Inferior parietal cortex (tissue), 1 donor: ENCODE measurements at regions not wholly inside any gene's neighbourhood (a gene's known extent, or its start where the extent isn't known, plus 50 kb on each side); places are given as distances from the start of the nearest gene placed in this dataset.

ENCODE experiments used
- DNase-seq: peaks from one replicate; pipeline ENCODE4 v3.0.0-alpha.2; 2016; ENCODE audit errors: extremely low spot score

DNA sequence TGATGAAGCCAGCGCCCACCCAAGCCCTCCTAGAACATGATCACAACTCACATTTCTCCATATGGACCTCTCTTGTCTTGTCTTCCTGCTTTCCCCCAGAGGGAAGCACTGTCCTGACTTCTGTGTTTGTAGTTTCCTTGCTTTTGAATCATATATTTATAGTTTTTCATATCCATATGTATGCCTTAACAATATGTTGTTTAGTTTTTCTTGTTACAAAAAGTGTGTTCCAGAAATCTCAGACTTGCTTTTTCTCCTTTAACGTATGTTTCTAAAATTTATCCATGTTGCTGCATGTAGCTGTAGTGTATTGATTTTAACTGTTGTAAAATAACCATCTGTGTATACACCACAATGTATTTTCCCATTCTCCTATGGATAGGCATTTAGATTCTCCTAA is 182.0 kb upstream of the SMIM23 start:
- DNase-seq = no peak

DNA sequence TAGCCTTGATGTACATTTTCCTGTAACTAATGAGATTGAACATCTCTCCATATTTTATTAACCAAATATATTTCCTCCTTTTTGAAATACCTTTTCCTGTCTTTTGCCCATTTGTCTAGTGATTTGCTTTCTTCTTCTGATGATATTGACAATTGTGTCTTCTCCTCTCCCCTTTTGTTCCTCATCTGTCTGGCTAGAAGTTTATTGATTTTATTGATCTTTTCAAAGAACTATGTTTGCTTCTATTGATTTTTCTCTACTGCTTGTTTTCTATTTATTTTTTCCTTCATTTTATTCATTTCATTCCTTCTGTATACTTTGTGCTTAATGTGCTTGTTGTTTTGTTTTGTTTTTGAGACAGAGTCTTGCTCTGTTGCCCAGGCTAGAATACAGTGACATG is 181.4 kb upstream of the SMIM23 start:
- DNase-seq = no peak

DNA sequence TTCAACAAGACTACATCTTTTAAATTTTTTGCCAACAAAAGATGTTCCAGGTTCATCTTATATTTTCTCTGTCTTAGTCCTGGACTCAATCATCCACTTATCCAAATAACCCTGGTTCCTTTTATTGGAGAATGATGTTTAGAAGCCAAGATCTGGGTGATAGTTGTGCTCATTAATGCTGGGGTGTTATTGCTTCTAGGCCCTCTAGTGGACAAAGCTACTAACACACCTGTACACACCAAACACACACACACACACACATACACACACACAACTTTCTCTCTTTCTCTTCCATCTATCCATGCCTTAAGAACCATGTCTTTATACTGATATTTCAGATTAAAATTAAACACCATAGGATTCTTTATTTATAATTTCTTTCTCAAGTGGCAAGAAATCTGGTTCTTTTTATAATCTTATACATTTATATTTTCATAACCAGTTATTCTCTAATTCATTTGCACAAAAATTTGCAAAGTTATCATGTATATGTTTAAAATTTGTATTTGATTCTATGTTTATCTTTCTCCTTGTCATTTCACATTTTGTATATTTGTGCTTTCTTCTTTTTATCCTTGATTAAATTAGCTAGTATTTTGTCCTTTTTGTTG is 179.1 kb upstream of the SMIM23 start:
- no peak for DNase-seq

DNA sequence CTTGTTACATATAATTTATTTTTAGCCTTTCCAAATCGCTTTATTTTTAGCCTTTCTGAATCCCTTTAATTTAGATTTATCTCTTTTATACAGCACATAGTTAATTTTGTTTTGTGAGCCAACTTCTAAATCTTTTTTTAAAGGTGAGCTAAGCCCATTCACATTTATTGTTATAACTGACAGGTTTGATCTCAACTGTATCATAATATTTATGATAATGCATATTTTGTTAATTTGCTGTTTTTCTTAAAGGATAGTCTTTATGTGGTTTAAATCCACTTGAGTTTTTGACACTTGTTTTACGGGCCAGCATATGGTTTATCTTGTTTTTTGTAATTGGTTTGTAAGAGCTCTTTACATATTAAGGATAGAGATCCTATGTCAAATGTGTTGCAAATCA is 177.8 kb upstream of the SMIM23 start:
- DNase-seq = no peak

DNA sequence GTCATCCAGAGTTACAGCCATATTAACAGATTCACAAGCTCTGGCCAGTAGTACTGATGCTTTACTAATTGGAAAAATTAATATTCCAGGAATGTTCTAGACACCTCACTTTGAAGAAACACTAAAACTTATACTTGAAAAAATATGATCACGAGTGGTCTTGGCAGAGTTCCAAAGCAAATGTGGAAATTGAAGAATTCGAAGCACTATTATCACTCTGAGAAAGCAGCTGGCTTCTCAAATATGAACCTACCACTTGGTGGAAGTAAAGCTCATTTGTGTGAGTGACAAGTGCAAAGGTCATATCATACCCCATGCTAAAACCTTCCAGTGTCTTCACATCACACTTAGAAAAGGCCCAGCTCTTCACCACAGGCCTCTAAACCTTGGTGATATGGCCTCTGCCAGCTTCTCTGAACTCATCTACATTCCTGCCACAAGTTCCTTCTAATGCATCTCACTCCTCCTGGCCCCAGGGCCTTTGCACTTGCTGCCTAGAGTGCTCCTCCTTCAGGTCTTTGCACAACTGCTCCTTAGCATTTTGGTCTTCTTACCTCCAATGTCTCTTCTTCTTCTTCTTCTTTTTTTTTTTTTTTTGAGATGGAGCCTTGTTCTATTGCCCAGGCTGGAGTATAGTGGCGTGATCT is 175.7 kb upstream of the SMIM23 start:
- no peak for DNase-seq

DNA sequence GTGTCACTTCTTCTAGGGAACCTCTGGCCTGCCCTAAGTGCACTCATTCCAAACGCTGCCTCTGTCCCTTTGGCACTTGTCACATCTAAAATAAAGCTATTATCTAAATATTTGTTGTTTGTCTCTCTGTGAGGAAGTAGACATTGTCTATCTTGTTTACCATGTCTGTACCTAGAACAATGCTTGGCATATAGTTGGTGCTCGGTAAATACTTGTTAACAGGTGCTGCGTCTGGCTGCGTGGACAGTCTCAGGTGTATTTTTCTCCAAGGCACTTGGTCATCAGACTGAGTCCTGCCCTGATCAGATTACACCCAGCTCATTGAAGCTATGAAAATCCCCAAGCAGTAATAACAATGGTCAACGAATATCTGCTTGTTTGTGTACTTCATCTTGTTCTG is 174.9 kb upstream of the SMIM23 start:
- no peak for DNase-seq

DNA sequence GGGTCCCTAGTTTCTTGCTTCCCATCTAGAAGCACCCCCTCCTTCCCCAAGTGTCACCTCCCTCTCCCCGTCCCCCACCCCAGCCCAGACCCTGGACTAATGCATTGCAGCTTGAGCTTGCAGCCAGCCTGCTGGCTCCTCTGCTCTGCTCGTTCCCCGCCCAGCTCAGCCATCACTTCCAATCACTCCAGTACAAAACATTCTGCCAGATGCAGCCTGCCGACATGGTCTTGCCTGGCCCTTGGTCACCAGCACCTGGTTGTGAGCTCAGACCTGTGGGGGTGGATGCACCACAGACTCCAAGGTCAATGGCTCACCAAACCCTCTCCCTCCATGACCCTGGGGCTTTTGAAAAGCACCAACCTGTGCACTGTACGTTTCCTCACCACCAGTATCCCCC is 172.9 kb upstream of the SMIM23 start:
- DNase-seq = no peak

DNA sequence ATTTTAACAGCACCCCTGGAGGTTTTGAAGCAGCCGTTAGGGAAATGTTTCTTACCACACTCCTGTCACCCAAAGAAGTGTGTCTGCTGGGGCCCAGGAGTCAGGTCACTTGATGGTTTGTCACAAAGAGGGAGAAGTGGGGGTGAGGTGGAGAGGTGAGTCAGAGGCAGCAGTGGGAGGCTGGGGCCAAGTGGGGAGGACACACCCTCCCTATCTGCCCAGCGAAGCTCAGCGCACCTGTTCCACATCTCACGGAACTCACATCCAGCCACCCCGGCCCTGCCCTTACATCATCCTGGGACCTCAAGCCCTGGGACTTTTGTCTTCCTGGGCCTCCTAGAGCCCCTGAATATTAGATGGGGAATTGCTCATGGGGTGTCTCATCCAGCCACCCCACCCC is 171.1 kb upstream of the SMIM23 start:
- no peak for DNase-seq

DNA sequence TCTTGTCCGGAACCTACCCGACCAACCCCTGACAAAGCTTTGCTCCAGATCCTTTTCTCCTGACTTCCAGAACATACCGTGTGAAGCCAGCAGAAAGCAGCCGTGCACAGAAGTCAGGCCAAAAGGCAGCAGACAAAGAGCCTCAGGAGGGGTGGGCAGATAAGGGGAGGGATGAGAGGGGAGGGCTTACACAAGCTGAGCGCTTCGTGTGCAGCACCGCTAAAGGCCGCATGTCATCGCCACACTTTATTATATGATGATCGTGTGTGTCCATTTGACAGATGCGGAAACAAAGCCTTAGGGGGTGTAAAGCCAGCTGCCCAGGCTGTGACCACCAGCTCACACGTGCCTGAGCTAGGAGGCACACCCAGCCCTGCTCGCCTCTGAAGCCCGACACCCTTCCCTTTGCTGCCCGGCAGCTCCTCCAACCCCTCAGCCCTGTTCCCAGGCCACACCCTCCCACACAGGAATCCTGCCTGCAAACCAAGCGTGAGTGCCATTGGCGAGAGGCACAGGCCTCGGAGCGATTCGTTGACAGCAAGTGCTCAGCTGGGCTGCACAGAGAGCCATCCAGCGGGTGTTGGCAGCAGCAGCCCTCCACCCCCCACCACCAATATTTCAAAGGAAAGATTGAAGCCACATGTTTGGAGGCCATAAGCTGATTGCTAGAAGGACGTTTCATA is 170.5 kb upstream of the SMIM23 start:
- no peak for DNase-seq

DNA sequence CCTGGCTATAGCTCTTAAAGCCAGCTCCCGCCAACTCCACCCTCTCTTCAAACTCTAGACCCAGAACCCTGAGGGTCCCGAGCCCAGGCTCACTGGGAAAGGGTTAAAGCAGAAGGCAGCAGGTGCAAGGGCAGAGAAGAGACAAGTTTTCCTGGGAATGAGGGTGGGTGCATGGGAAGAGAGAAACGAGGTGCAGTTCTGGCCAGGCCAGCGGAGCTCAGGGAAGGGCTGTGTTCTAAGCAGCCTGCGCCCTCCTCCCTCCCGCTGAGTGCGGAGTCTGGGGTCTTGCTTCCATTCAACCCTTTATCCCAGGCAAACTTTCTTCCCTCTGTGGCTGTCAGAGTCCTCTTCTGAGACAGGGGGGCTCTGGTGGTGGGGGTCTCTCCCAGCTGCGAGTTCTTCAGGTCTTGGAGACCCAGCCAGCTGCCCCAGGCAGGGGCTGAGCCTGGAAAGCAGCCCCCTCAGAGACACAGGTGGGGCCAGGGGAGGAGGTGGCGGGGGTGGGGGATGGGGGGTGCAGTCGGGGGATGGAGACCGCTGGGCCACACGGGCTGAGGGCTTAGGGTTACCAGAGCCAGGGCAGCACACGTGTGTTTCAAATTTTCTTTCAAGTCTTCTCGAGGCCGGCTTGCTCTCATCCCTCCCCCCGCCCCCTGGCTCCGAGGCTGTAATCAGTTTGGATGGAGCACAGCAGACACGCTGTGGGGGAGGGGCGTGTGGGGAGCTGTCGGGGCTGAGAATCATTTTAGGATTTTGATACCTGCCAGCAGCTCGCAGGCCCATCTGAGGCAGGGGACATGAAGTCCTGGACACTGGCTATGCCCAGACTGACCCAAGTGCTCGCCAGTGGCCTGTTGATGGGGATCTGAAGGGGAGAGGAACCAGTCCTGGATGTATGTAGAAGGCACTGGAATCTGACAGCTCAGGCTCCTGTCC is 169.6 kb upstream of the SMIM23 start:
- no peak for DNase-seq

DNA sequence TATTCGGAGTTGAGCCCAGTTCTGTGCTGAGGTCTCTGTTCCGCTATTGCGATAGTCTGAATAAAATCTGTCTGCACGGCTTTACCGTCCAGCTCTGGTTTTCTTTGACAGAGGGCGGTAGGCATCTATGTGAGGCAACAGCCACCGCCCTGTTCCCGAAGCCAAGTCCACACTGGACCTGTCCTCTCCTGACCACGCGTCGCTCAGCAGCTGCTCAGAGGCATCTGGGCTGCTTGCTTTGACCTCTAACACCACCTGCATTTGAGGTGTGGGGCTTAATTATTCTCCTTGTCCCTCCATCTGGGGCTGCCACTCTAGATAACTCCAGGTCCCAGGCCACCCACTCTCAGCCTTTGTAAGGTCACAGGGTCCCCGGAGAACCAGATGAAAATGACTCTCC is 168.4 kb upstream of the SMIM23 start:
- no peak for DNase-seq

DNA sequence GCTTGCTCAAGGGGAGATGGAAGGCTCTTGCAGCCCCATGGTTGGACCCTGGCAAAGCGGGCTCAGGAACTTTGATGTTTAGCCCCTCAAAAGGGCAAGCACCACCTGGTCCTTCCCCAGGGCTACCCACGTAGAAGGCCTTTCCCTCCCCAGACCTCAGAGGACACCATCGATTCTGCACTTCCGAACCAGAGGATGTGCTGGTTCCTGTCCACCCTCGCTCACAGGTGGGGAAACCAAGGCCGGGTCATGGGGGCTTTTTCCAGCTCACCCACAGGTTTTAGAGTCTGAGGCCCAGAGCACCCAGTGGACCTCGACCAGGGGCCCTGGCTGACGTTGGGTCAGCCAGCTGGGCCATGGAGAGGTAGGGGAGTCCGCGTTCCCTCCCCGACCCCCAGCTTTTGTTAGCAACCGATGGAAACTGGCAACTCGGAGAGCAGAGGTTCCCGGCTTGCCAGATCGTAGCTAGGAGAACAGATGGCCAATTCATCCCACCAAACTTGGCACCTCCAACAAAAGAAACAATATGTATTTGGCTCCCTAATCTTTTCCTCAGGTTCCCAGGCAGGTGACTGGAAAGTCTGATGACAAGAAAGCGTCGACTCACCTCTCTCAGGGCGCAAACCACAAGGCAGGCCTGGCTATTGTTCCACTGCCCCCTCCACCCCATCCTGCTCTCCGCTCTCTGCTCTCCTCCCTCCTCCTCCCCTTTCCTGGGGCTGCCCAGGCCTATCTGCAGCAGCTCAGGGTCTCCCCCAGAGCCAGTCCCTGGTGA is 167.6 kb upstream of the SMIM23 start:
- no peak for DNase-seq

DNA sequence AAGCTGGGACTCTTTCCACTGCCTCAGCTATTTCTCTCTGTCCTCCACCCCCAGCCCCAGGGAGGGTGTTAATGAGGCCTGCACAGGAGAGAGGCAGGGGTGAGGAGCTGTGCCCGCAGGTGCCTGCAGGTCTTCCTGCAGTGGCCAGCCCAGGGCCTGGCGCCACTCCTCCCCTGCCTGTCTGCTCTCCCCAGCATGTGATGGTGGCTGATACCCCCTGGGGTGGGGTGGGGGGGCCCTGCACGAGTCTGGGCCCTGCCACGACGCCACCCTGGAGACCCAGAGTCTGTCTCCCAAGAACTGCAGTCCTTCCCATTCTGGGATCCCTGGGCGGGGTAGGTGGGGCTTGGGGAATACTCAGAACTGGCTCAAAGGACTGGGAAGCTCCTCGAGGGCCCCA is 166.4 kb upstream of the SMIM23 start:
- DNase-seq = no peak

DNA sequence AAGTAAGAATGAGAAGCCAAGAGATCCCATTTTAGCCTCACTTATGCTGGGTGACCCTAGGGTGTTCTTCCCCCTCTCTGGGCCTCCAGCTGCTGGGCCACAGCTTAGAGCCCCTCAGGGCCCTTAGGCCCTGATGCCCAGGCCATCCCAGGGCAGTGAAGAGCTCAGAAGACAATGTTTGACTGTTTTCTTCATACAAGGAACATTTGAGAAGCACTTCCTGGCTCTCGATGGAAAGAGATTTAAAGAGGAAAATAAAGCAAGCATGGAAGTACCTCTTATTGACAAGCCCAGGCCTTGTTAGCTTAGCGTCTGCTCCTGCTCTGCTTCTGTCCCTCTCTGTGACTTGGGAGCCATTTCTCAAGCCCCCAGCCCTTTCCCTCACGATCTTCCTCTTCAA is 165.9 kb upstream of the SMIM23 start:
- no peak for DNase-seq

DNA sequence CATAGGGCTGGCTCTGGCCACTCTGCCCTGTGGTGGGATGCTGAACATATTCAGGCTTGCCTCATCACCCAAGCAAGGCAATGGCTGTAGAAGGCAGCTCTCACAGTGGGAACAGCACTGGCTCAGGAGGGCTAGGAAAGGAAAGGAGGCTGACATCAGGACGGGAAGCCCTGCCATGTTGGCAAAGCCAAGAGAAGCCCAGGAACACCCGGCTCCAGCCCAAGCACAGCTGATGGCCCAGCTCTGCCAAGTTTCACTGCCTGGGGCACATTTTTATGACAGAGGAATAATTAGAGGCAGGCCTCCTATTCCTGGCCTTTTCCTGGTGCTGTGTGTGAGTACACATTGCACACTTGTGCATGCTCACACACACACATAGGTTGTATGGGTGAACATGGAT is 163.6 kb upstream of the SMIM23 start:
- DNase-seq = no peak

DNA sequence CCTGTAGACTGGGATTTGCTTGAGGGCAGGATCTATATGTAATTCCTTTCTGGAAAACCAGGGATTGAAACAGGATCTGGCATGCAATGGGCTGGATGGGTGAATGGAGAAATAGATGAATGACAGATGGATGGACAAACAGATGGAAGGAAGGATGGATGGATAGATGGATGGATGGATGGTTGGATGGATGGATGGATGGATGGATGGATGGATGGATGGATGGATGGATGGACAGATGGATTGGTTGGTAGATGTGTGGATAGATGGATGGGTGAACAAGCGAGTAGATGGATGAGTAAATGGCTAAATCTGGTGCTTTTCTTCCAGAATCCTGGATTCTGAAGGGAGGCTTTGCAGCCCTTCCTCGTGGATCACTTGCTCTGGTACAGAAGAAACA is 162.5 kb upstream of the SMIM23 start:
- DNase-seq = no peak

DNA sequence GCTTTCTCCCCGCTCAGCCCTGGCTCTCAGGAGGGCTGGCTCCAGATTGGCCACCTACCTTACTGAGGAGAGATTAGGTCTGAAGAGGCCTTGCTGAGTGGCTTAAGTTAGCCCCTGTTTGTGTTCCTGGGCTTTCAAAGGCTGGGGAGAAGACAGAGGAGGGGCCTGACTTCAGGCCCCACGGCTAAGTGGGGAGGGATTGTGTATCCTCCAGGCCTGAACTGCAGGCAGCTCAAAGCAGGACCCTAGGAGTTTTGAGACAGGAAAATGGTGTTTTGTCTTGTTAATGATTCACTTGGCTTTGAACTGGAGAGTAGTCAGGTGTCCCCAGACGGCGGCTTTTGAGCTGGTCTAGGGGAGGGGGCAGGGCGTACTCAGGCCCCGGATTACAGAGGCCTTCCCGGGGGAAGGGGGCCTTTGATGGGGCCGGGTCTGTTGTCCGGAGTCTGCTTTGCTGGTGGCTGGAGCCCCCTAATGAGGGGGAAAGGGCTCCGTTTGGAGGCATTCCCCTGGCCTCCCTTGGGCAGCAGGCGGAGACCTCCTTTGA is 162.0 kb upstream of the SMIM23 start:
- DNase-seq = no peak

DNA sequence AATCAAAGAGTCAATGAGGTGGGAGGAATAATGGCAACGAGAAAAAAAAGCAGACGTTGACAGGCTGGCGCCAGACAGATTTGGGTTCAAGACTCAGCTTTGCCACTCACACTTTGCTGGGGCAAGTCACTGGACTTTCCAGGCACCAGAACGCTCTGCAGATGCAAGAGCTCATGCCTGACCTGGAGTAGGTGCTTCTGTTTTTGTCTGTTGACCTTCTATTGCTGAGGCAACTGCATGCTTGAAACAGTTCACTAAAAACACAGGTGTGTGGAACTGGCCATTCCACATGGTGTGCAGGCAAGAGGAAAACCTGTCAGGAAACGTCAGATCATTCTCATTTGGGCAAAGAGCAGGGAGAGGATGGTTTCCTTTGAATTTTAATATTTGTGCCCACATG is 161.2 kb upstream of the SMIM23 start:
- no peak for DNase-seq

DNA sequence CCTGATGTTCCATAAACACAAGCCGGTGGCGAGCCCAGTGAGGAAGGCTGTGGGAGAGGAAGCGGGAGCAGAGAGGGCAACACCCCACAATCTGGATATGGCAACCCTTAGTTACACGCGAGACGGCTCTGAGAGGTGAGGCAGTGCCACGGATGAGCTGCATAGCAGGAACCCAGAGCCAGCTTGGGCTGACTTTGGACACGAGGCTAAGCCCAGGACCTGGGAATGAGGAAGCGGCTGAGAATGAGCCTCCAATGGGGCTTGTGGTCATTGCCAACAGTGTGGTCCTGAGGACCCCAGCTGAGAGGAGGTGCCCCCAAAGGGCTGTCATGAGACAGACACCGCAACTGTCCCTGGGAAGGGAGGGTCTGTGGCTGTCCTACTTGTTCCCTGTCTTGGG is 160.0 kb upstream of the SMIM23 start:
- no peak for DNase-seq

DNA sequence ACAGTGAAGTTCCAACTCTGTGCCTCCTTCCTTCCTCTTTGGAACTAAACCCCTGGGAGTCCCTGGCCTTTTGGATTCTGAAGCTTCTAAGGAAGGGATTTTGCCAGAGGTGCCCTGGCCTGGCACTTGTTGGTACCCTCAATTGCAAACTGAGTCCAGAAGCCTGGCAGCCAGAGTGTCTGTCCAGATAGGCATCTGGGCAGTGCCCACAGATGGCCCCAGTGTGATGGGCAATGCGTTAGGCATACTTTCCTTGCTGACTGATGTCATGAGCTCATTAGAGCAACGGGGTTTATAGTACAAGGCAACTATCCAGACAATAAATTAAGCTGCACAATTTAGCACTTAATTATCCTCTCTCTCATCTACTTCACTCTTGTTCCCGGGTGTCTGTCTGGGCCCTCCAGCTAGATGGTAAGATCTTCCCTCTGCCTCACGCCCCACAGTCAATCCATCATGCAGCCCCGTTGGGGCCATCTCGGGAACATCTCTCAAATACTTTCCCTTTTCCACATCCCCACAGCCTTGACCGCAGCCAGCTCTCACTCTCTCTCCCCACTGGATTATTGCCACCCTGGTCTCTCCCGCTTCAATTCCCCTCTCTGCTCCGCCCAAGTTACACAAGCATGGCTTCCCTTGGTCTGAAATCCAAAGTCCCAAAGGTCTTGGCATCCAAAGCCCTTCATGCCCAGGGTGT is 157.5 kb upstream of the SMIM23 start:
- no peak for DNase-seq

DNA sequence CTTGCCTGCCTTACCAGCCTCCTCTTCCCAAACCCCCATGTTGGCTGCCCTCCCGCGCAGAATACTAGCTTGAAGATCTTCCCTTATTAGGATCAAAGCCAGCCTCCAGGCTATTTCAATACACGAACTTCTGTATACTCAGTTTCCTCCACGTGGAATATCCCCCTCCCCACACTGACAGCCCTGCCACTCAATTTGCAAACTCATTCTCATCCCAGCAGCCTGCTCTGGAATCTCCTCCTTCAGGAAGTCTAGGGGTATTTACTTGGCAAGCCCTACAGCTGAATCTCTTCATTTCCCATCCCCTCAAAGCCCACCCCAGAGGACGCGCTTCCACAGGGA is 157.0 kb upstream of the SMIM23 start:
- no peak for DNase-seq
